Astrocyte of the cerebellum (primary cell): ENCODE measurements at regions not wholly inside any gene's neighbourhood (a gene's known extent, or its start where the extent isn't known, plus 50 kb on each side); places are given as distances from the start of the nearest gene placed in this dataset.

ENCODE experiments used
- DNase-seq: peaks from one replicate; pipeline ENCODE4 v3.0.0-alpha.2; 2011; ENCODE audit warnings: low read depth
- H3K4me3 ChIP-seq: 2 replicates; pipeline ENCODE4 v1.5.1; 2011; ENCODE audit warnings: mild to moderate bottlenecking, low read depth, low read length, moderate library complexity
- in situ Hi-C: cut with HindIII; loops from 2 replicates; pipeline ENCODE4 v1.10.0; 2017; ENCODE audit warnings: low sequenced_read_pairs
- TF ChIP-seq, protein P1 (sequence below): IDR thresholded peaks from 2 replicates; pipeline ENCODE4 v1.5.1; 2012; ENCODE audit warnings: low read length, low read depth, moderate library complexity, mild to moderate bottlenecking; ENCODE audit errors: missing control alignments

DNA sequence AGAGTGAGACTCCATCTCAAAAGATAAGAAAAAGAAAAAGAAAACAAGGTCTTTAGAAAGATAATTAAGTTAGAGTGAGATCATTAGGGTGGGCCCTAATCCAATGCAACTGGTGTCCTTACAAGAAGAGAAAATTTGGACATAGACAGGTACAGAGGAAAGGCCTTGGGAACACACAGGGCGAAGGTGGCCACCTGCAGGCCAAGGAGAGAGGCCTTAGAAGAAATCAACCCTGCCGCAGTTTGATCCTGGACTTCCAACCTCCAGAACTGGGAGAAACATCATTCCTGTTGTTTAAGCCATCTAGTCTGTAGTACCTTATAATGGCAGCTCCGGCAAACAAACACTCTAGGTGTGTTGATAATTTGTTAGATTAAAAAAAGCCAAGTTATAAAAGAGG, 491.9 kb downstream of the MED13L start:
- in situ Hi-C loops, result no loop called here
- TF ChIP-seq, protein P1, sequence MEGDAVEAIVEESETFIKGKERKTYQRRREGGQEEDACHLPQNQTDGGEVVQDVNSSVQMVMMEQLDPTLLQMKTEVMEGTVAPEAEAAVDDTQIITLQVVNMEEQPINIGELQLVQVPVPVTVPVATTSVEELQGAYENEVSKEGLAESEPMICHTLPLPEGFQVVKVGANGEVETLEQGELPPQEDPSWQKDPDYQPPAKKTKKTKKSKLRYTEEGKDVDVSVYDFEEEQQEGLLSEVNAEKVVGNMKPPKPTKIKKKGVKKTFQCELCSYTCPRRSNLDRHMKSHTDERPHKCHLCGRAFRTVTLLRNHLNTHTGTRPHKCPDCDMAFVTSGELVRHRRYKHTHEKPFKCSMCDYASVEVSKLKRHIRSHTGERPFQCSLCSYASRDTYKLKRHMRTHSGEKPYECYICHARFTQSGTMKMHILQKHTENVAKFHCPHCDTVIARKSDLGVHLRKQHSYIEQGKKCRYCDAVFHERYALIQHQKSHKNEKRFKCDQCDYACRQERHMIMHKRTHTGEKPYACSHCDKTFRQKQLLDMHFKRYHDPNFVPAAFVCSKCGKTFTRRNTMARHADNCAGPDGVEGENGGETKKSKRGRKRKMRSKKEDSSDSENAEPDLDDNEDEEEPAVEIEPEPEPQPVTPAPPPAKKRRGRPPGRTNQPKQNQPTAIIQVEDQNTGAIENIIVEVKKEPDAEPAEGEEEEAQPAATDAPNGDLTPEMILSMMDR, result no peak
- DNase-seq, result no peak
- H3K4me3 ChIP-seq, result no peak overlapping the region

DNA sequence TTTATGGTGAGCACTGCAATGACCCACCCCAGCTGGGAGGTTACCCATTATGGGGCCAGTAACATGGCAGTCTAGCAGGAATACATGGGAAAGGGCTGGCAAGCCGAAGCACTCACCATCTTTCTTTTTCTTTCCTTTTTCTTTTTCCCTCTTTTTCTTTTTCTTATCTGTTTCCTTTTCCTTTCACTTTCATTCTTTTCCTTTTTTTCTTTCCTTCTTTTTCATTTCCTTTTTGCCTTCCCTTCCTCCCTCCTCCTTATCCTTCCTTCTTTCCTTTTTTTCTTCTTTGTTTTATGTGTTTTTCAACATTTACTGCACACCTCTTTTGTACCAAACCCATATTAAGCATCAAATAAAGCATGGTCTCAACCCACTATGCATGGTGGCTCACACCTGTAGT, 501.1 kb downstream of the MED13L start:
- H3K4me3 ChIP-seq, result no peak overlapping the region
- in situ Hi-C loops, result no loop called here
- TF ChIP-seq, protein P1, result no peak
- DNase-seq, result no peak

DNA sequence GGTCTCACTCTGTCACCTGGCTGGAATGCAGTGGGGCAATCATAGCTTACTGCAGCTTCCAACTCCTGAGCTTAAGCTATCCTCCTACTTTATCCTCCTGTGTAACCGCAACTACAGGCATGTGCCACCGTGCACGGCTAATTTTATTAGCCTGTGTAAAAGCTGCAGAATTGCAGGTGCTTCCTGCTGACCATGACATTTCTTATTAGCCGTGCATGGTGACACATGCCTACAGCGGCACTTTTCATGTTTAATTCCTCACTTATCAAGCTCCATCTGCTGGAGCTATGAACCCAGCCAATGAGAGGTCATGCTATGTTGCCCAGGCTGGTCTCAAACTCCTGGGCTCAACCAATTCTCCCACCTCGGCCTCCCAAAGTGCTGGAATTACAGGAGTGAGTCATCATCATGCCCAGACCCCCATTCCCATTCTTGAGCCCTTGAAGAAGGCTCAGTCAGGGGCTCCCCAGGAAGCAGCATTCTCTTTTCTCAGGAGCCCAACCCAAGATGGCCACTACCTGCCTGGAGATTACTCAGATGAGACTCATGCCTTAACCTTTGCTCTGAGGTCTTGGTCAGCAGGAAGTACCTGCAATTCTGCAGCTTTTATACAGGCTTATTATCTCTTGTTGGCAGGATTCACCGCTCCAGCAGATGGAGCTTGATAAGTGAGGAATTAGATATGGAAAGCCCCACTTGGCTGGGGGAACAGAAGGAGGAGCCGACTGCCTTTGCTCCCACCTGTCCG, 503.2 kb downstream of the MED13L start:
- no peak overlapping the region for H3K4me3 ChIP-seq
- no peak for DNase-seq
- TF ChIP-seq, protein P1, result no peak
- in situ Hi-C loops, result no loop called here

GRCh38 chr12:115771601-115772000, 505.9 kb downstream of the MED13L start:
- in situ Hi-C loops, result no loop called here
- H3K4me3 ChIP-seq, result no peak overlapping the region
- DNase-seq, result no peak
- TF ChIP-seq, protein P1, result no peak

DNA sequence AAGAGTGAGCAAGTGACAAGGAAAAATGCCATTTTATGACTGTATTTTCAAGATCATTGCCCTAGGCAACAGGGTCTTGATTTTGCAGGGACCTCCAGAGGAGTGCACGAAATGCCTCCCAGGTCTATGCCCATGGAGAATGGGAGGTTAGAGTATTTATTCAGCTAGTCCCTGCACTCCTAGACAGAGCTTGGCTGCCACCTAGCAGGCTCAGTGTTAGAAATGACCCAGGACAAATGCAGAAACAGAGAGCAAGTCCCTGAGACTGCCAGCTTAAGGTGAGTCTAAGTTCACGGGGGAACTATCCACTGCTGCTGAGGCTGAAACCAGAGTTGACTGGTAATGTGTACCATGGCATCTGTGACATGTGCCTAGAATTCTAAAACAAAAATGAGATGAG, 506.4 kb downstream of the MED13L start:
- TF ChIP-seq, protein P1, result no peak
- in situ Hi-C loops, result no loop called here
- H3K4me3 ChIP-seq, result no peak overlapping the region
- DNase-seq, result no peak

DNA sequence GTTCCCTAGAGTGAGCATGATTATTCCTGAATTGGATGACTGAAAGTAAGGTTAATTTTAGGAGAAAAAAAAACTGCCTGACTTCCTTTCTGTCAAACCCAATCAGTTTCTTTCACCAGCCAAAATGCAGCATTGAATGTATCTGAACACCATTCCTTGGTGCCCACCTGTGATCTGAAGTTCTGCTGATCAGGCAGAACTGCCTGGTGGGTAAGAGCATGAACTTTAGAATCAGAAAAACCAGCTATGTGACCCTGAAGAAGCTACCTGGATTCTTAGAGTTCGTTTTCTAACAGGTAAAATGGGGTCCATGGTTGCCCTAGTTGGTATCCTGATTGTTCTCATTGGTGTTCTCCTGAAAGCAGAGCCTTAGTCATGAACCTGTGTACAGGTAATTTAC, 506.9 kb downstream of the MED13L start:
- DNase-seq, result no peak
- in situ Hi-C loops, result no loop called here
- TF ChIP-seq, protein P1, result no peak
- no peak overlapping the region for H3K4me3 ChIP-seq

- TF ChIP-seq, protein P1, result no peak
- H3K4me3 ChIP-seq, result no peak overlapping the region
- DNase-seq, result no peak
- in situ Hi-C loops, result no loop called here
These were observed 509.6 kb downstream of the MED13L start for GRCh38 chr12:115767916-115768315.
